ENCODE measurements at regions not wholly inside any gene's neighbourhood (a gene's known extent, or its start where the extent isn't known, plus 50 kb on each side); places are given as distances from the start of the nearest gene placed in this dataset.

DNA sequence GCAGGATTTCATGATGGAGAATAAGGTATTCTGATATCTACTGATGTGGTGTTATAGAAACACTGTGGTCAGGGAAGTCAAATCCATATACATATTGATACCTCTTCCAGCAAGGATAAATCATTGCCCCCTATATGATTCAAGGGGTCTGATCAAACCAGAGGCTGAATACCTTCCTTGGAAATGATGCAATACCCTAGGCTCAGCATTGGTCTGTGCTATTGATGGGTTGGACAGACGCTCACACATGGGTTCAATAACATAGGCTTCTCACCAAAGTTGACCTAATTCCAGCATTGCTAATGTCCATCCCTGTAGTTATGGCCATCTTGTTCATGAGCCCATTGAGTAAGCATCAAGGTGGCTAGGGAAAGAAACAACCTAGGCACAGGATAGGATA lies 257.0 kb upstream of the USP24 start:
- TF ChIP-seq CTCF (IDR thresholded peaks at IDR 0.05) (no peak), POLR2A (IDR thresholded peaks at IDR 0.05) (no peak)

Measured in tibial nerve (tissue), 3 donors.